ENCODE measurements at regions not wholly inside any gene's neighbourhood (a gene's known extent, or its start where the extent isn't known, plus 50 kb on each side); places are given as distances from the start of the nearest gene placed in this dataset.

DNA sequence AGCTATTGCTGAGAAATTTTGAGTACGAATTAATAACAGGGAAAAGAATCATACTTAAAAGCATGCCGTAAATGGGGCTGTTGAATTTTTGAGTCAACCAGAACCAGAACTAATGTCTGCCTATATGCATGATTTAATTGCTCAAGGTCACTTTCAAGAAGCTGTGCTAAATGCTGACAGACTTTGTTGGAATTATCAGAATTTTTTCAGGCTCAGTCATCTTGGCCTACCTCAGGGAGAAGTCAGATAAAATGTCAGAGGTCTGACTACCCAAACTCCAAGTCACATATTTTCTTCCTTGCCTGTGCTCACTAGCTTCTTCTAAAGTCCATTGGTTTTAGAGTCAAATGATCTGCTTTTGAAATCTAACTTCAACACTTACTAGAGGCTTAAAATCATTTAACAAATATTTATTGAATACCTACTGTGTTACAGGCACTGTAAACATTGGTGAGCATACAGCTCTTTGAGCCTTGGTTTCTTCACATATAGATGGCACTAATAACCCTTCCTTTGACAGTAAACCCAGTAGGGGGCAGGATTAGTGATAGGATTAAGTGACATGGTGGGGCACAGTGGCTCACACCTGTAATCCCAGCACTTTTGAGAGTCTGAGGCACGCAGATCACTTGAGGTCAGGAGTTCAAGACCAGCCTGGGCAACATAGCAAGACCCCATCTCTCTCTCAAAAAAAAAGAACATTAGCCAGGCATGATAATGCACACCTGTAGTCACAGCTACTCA, 121.2 kb upstream of the SLC44A3 start:
- DNase-seq (ENCODE audit: low read depth) = peak; percentile 75
- POLR2A ChIA-PET = interaction anchor here (0.6 to 1.2 kb wide), 6 partner anchors 11 to 604 kb away, joined by 3 to 7 read pairs (median 4); partner anchors contain the start of gene F3
- no peaks in the 10 kb centered on the region for H3K27me3 ChIP-seq (ENCODE audit: control insufficient read depth, insufficient read depth, low read length)
- TF ChIP-seq, protein P1, sequence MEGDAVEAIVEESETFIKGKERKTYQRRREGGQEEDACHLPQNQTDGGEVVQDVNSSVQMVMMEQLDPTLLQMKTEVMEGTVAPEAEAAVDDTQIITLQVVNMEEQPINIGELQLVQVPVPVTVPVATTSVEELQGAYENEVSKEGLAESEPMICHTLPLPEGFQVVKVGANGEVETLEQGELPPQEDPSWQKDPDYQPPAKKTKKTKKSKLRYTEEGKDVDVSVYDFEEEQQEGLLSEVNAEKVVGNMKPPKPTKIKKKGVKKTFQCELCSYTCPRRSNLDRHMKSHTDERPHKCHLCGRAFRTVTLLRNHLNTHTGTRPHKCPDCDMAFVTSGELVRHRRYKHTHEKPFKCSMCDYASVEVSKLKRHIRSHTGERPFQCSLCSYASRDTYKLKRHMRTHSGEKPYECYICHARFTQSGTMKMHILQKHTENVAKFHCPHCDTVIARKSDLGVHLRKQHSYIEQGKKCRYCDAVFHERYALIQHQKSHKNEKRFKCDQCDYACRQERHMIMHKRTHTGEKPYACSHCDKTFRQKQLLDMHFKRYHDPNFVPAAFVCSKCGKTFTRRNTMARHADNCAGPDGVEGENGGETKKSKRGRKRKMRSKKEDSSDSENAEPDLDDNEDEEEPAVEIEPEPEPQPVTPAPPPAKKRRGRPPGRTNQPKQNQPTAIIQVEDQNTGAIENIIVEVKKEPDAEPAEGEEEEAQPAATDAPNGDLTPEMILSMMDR (IDR thresholded peaks at IDR 0.05; ENCODE audit: insufficient read depth, low read depth, low read length) = peak; percentile 15; the same call in 1 of the 2 replicates
- H3K36me3 ChIP-seq (ENCODE audit: control insufficient read depth, insufficient read depth, low read length) = no peaks in the 10 kb centered on the region; the same call in 1 of the 2 replicates
- CTCF ChIA-PET = interaction anchor here (0.6 to 2.3 kb wide), 10 partner anchors 10 to 171 kb away, joined by 3 to 6 read pairs (median 4); partner anchors contain the start of gene F3
- no peak overlapping the region for H3K4me3 ChIP-seq (ENCODE audit: low read depth, low read length)

DNA sequence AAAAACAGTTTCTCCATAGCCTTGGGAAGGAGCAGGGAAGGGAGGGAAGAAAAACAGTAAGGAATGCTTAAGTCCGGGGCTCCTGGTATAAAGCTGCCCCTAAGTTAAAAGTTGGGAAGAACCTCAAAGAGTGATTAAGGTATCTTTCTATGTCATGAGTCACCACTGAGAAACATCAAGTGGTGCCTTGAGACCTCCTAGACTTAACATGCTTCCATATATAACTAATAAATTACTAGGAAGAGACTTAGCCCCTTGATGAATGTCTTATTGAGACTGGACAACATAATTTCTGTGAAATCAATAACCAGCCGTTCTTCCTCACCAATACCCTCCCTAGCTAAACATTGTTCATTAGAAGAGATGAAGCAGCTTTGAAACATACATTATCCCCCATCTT, 121.8 kb upstream of the SLC44A3 start:
- no peak overlapping the region for H3K4me3 ChIP-seq (ENCODE audit: low read depth, low read length)
- no peaks in the 10 kb centered on the region; the same call in 1 of the 2 replicates for H3K36me3 ChIP-seq (ENCODE audit: control insufficient read depth, insufficient read depth, low read length)
- DNase-seq (ENCODE audit: low read depth) = no peak
- H3K27me3 ChIP-seq (ENCODE audit: control insufficient read depth, insufficient read depth, low read length) = no peaks in the 10 kb centered on the region
- CTCF ChIA-PET = interaction anchor here (0.9 to 2.3 kb wide), 7 partner anchors 9 to 171 kb away, joined by 3 to 6 read pairs (median 4); partner anchors contain the start of gene F3
- TF ChIP-seq, protein P1 (IDR thresholded peaks at IDR 0.05; ENCODE audit: insufficient read depth, low read depth, low read length) = no peak
- POLR2A ChIA-PET = interaction anchor here (0.6 to 1.2 kb wide), 6 partner anchors 12 to 603 kb away, joined by 3 to 7 read pairs (median 4); partner anchors contain the start of gene F3

DNA sequence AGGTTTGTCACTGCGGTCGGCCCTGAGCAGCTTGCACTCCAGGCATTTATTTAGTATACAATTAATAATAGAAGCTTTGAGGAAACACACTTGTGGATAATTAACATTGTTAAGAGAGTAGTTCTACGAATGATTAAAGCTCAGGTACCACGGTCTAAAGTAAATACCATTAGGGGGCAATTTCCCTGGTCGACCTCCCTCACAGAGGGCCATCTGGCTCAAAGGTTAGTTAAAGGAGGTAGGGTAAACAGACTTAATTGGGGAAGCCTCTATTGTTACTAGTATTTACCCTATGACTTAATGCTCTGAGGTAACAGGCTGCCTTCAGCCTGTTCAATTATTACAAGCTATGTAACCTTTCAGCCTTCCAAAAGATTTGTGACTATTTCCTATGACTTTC, 122.3 kb upstream of the SLC44A3 start:
- Histone ChIP-seq H3K4me3 (ENCODE audit: low read depth, low read length) (no peak overlapping the region), H3K36me3 (ENCODE audit: control insufficient read depth, insufficient read depth, low read length) (no peaks in the 10 kb centered on the region; the same call in 1 of the 2 replicates), H3K27me3 (ENCODE audit: control insufficient read depth, insufficient read depth, low read length) (no peaks in the 10 kb centered on the region)
- DNase-seq (ENCODE audit: low read depth) = no peak
- ChIA-PET POLR2A (no interaction called here), CTCF (interaction anchor here (1.4 to 2.3 kb wide), 5 partner anchors 8 to 170 kb away, joined by 3 to 6 read pairs (median 5); partner anchors contain the start of gene F3)
- TF ChIP-seq, protein P1 (IDR thresholded peaks at IDR 0.05; ENCODE audit: insufficient read depth, low read depth, low read length) = no peak

DNA sequence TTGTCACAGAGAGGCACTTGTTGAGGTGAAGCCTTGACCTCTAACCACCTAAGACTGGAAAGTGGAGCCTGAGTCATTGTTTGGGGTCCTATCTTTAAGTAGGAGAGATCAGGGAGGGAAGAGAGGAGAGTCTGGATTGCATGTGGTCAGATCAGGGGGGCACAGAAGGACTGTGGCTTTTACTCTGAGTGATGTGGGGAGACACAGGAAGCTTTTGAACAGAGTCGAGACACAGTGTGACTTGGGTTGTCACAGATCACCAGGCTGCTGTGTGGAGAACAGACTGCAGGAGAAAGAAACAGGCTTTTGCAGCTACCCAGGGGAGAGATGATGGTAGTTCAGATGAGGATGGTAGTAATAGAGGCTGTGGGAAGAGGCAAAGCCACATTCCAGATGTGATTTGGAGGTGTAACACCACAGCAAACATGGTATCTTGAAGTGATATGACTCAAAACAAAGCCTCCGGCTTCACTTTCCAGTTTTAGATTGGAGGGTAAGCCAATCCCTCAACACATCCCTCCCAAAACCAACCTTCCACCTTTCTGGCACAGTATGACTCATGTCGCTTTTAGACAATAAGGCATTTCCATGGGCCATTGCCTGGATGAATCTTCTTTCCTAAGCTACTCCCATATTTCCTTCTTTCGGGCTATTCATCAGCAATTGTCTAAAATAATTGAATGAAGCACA, 125.8 kb upstream of the SLC44A3 start:
- H3K27me3 ChIP-seq (ENCODE audit: control insufficient read depth, insufficient read depth, low read length) = no peaks in the 10 kb centered on the region
- TF ChIP-seq, protein P1 (IDR thresholded peaks at IDR 0.05; ENCODE audit: insufficient read depth, low read depth, low read length) = no peak
- POLR2A ChIA-PET = no interaction called here
- H3K36me3 ChIP-seq (ENCODE audit: control insufficient read depth, insufficient read depth, low read length) = no peaks in the 10 kb centered on the region; the same call in 1 of the 2 replicates
- CTCF ChIA-PET = interaction anchor here (0.6 kb wide), 1 partner anchor 19 kb away, joined by 3 read pairs; no protein-coding TSS in a partner anchor
- no peak for DNase-seq (ENCODE audit: low read depth)
- H3K4me3 ChIP-seq (ENCODE audit: low read depth, low read length) = no peak overlapping the region

DNA sequence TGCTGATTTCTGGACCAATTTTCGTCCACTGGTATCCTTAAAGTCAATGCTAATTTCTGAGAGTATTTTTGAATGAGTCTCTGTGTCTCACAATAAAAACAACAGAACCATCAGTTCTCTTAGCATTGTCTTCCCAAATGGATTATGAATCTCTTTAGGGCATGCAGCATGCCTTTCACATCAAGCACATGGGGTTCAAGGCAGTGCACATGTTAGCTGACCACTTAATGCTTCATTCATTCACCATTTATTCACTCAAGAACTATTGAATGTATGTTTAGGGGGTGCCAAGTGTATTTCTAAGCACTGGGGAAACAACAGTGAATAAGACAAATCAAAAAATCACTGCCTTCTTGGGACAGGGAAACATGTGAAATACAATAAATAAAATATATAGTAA, 126.7 kb upstream of the SLC44A3 start:
- no peak overlapping the region for H3K4me3 ChIP-seq (ENCODE audit: low read depth, low read length)
- CTCF ChIA-PET = interaction anchor here (0.6 kb wide), 1 partner anchor 178 kb away, joined by 4 read pairs; no protein-coding TSS in a partner anchor
- no peaks in the 10 kb centered on the region for H3K27me3 ChIP-seq (ENCODE audit: control insufficient read depth, insufficient read depth, low read length)
- TF ChIP-seq, protein P1 (IDR thresholded peaks at IDR 0.05; ENCODE audit: insufficient read depth, low read depth, low read length) = no peak
- DNase-seq (ENCODE audit: low read depth) = no peak
- POLR2A ChIA-PET = interaction anchor here (0.6 kb wide), 1 partner anchor 18 kb away, joined by 3 read pairs; no protein-coding TSS in a partner anchor
- H3K36me3 ChIP-seq (ENCODE audit: control insufficient read depth, insufficient read depth, low read length) = no peaks in the 10 kb centered on the region; the same call in 1 of the 2 replicates

All from BJ (cell line).